H1 (cell line): ENCODE measurements at regions not wholly inside any gene's neighbourhood (a gene's known extent, or its start where the extent isn't known, plus 50 kb on each side); places are given as distances from the start of the nearest gene placed in this dataset.
A peak's percentile ranks its signal among the peaks of the same experiment; 100 is the strongest.

ENCODE experiments used
- CTCF ChIA-PET: fragments of 300-600 bp; sonication (Branson Sonifier 250); formaldehyde crosslinking; loops from one replicate; lab custom pipeline; 2021; ENCODE audit not compliant: partially characterized antibody; lab: Charles Lee
- POLR2A ChIA-PET: fragments of 300-600 bp; sonication (Branson Sonifier 250); formaldehyde crosslinking; loops from one replicate; lab custom pipeline; 2021; ENCODE audit warnings: inconsistent platforms; ENCODE audit not compliant: partially characterized antibody; lab: Charles Lee
- DNase-seq, 2 experiments: peaks; one replicate each; pipeline versions ENCODE4 v3.0.0 to v3.0.0-alpha.2; 2010 to 2022; ENCODE audit warnings: low spot score in 2 of 2, low read depth in 1 of 2, mixed read lengths in 1 of 2
- FAIRE-seq: peaks from 2 replicates; lab custom pipeline; 2011; peaks lifted over from hg19 to GRCh38; lab: Jason Lieb, UNC
- H2AFZ ChIP-seq: 2 replicates; pipeline ENCODE4 v1.8.1; 2012; ENCODE audit warnings: low read length, inconsistent platforms
- H2AK5ac ChIP-seq: 2 replicates; pipeline ENCODE4 v1.6.1; 2013; ENCODE audit warnings: low read depth, low read length
- H2BK120ac ChIP-seq: replicated peaks from 2 replicates; pipeline ENCODE3; 2013; ENCODE audit warnings: low read depth, low read length, inconsistent platforms
- H2BK12ac ChIP-seq: 2 replicates; pipeline ENCODE4 v1.6.1; 2013; ENCODE audit warnings: low read depth, low read length
- H2BK15ac ChIP-seq: 2 replicates; pipeline ENCODE4 v1.6.1; 2013; ENCODE audit warnings: low read length
- H2BK20ac ChIP-seq: 2 replicates; pipeline ENCODE4 v1.6.1; 2013; ENCODE audit warnings: low read length
- H2BK5ac ChIP-seq: 2 replicates; pipeline ENCODE4 v1.6.1; 2013; ENCODE audit warnings: low read depth, low read length
- H3K14ac ChIP-seq: 2 replicates; pipeline ENCODE4 v1.6.1; 2013; ENCODE audit warnings: inconsistent platforms; ENCODE audit not compliant: insufficient read length
- H3K18ac ChIP-seq: 2 replicates; pipeline ENCODE4 v1.6.1; 2013; ENCODE audit warnings: low read length; ENCODE audit errors: extremely low read depth
- H3K23ac ChIP-seq: 2 replicates; pipeline ENCODE4 v1.6.1; 2013; ENCODE audit warnings: inconsistent platforms; ENCODE audit not compliant: insufficient read length
- H3K23me2 ChIP-seq: 2 replicates; pipeline ENCODE4 v1.6.1; 2013; ENCODE audit warnings: low read depth, low read length
- H3K27ac ChIP-seq: 2 replicates; pipeline ENCODE4 v1.6.1; 2011; ENCODE audit warnings: low read depth, low read length, inconsistent platforms
- H3K27me3 ChIP-seq, 4 experiments: replicated peaks in 1 of 4; 1 replicate in 1 of 4; 2 replicates in 3 of 4; pipeline versions ENCODE4 v1.6.1 to v1.8.1; 2011 to 2013; ENCODE audit warnings: low read length in 3 of 4, mild to moderate bottlenecking in 3 of 4, inconsistent platforms in 2 of 4, mixed read lengths in 2 of 4, moderate library complexity in 1 of 4; ENCODE audit not compliant: control insufficient read depth in 3 of 4, insufficient read depth in 3 of 4; ENCODE audit errors: extremely low read depth in 1 of 4
- H3K36me3 ChIP-seq, 4 experiments: 2 replicates each; pipeline versions ENCODE4 v1.6.1 to v1.8.1; 2011 to 2013; ENCODE audit warnings: mild to moderate bottlenecking in 4 of 4, low read length in 3 of 4, moderate library complexity in 2 of 4, control low read depth in 1 of 4, inconsistent platforms in 1 of 4; ENCODE audit not compliant: insufficient read depth in 4 of 4, control insufficient read depth in 2 of 4
- H3K4ac ChIP-seq: replicated peaks from 2 replicates; pipeline ENCODE3; 2013; ENCODE audit warnings: low read length, low read depth, mixed read lengths, inconsistent platforms; ENCODE audit not compliant: insufficient read length
- H3K4me1 ChIP-seq, 4 experiments: replicated peaks in 1 of 4; 1 replicate in 1 of 4; 2 replicates in 3 of 4; pipeline versions ENCODE4 v1.6.1 to v1.8.1; 2011 to 2013; ENCODE audit warnings: low read length in 3 of 4, inconsistent platforms in 2 of 4, mixed read lengths in 1 of 4; ENCODE audit not compliant: insufficient read depth in 4 of 4, control insufficient read depth in 3 of 4
- H3K4me2 ChIP-seq, 2 experiments: 2 replicates each; pipeline versions ENCODE4 v1.6.1 to v1.8.1; 2011 to 2013; ENCODE audit warnings: low read depth in 2 of 2, low read length in 2 of 2, control low read depth in 1 of 2, inconsistent platforms in 1 of 2, mild to moderate bottlenecking in 1 of 2; ENCODE audit not compliant: insufficient read depth in 1 of 2
- H3K4me3 ChIP-seq, 4 experiments: fragments of 200-600, 300-600 bp in 1 of 4; sonication (generic), shearing (Covaris generic), sonication (Bioruptor Twin) in 1 of 4; 2 replicates each; pipeline versions ENCODE4 v1.5.1 to v1.8.1; 2011 to 2016; ENCODE audit warnings: low read length in 4 of 4, low read depth in 3 of 4, control low read depth in 2 of 4, inconsistent platforms in 2 of 4, mild to moderate bottlenecking in 2 of 4, mixed read lengths in 1 of 4, moderate library complexity in 1 of 4; ENCODE audit not compliant: insufficient read depth in 2 of 4; ENCODE audit errors: extremely low read depth in 1 of 4
- H3K56ac ChIP-seq: replicated peaks from 2 replicates; pipeline ENCODE3; 2013; ENCODE audit warnings: low read depth, mild to moderate bottlenecking, mixed read lengths, low read length, inconsistent platforms; ENCODE audit not compliant: insufficient read length
- H3K79me1 ChIP-seq: 2 replicates; pipeline ENCODE4 v1.6.1; 2013; ENCODE audit warnings: low read depth, low read length, control low read depth
- H3K79me2 ChIP-seq, 2 experiments: 2 replicates each; pipeline versions ENCODE4 v1.6.1 to v1.8.1; 2012 to 2013; ENCODE audit warnings: low read length in 2 of 2, mild to moderate bottlenecking in 2 of 2, inconsistent platforms in 1 of 2; ENCODE audit not compliant: insufficient read depth in 2 of 2, control insufficient read depth in 1 of 2
- H3K9ac ChIP-seq, 4 experiments: replicated peaks in 1 of 4; 1 replicate in 1 of 4; 2 replicates in 3 of 4; pipeline versions ENCODE4 v1.6.1 to v1.8.1; 2011 to 2013; ENCODE audit warnings: low read depth in 3 of 4, low read length in 3 of 4, control low read depth in 2 of 4, mild to moderate bottlenecking in 2 of 4, moderate library complexity in 2 of 4, inconsistent platforms in 1 of 4; ENCODE audit errors: extremely low read depth in 1 of 4
- H3K9me3 ChIP-seq, 2 experiments: 2 replicates each; pipeline versions ENCODE4 v1.6.1 to v1.8.1; 2012 to 2013; ENCODE audit warnings: mild to moderate bottlenecking in 2 of 2, moderate library complexity in 2 of 2, control low read depth in 1 of 2, inconsistent platforms in 1 of 2, low read depth in 1 of 2, low read length in 1 of 2, mixed read lengths in 1 of 2; ENCODE audit not compliant: insufficient read depth in 2 of 2
- H4K20me1 ChIP-seq, 2 experiments: replicated peaks in 1 of 2; 2 replicates each; pipeline versions ENCODE3 to v1.8.1; 2011 to 2013; ENCODE audit warnings: inconsistent platforms in 2 of 2, low read length in 2 of 2, mild to moderate bottlenecking in 1 of 2; ENCODE audit not compliant: insufficient read depth in 2 of 2, control insufficient read depth in 1 of 2
- H4K5ac ChIP-seq: 2 replicates; pipeline ENCODE4 v1.6.1; 2013; ENCODE audit warnings: low read length, low read depth, mixed read lengths, inconsistent platforms; ENCODE audit not compliant: insufficient read length
- H4K8ac ChIP-seq: 2 replicates; pipeline ENCODE4 v1.8.0; 2013; ENCODE audit warnings: mild to moderate bottlenecking, moderate library complexity, low read length, inconsistent platforms; ENCODE audit not compliant: insufficient read depth; ENCODE audit errors: extremely low read depth
- H4K91ac ChIP-seq: replicated peaks from 2 replicates; pipeline ENCODE3; 2013; ENCODE audit warnings: low read length, mixed read lengths, inconsistent platforms; ENCODE audit not compliant: insufficient read length
- CBX5 ChIP-seq: fragments of 300-800, 300-1000 bp; sonication (generic); IDR thresholded peaks from 2 replicates; pipeline ENCODE4 v1.7.1; 2016; ENCODE audit warnings: antibody characterized with exemption, low read length, low read depth
- FOSL1 ChIP-seq: IDR thresholded peaks from 2 replicates; pipeline ENCODE4 v1.6.1; 2011; ENCODE audit warnings: mild to moderate bottlenecking, low read depth, low read length, moderate library complexity; ENCODE audit not compliant: insufficient read depth
- RBBP5 ChIP-seq: IDR thresholded peaks from 2 replicates; pipeline ENCODE4 v1.7.1; 2012; ENCODE audit warnings: low read depth, mild to moderate bottlenecking, inconsistent platforms, low read length, moderate library complexity, borderline replicate concordance
- SIX5 ChIP-seq: IDR thresholded peaks from 2 replicates; pipeline ENCODE4 v1.6.1; 2011; ENCODE audit warnings: mild to moderate bottlenecking, low read depth, low read length
- SUZ12 ChIP-seq: fragments of 200-600 bp; sonication (generic); IDR thresholded peaks from 2 replicates; pipeline ENCODE4 v1.6.1; 2012; ENCODE audit warnings: mild to moderate bottlenecking, inconsistent platforms, low read length, moderate library complexity, mixed read lengths
- TCF12 ChIP-seq: IDR thresholded peaks from 2 replicates; pipeline ENCODE4 v1.6.1; 2011; ENCODE audit warnings: low read depth, mild to moderate bottlenecking, low read length
- TEAD4 ChIP-seq: IDR thresholded peaks from 2 replicates; pipeline ENCODE4 v1.6.1; 2012; ENCODE audit warnings: low read depth, low read length, inconsistent platforms, mixed read lengths
- YY1 ChIP-seq: IDR thresholded peaks from 2 replicates; pipeline ENCODE4 v1.6.1; 2011; ENCODE audit warnings: low read depth, mild to moderate bottlenecking, low read length
- WGBS, 2 experiments: shearing (Covaris generic) in 1 of 2; methylation state at CpG; one replicate each; pipeline versions ENCODE4 v1.1.6 to v1.1.7; 2013 to 2015; ENCODE audit warnings: low lambda C conversion rate in 2 of 2, mixed read lengths in 2 of 2, inconsistent platforms in 1 of 2, low coverage in 1 of 2, missing lambda C conversion rate in 1 of 2; ENCODE audit not compliant: insufficient replicate concordance in 2 of 2, insufficient coverage in 1 of 2, insufficient read length in 1 of 2; ENCODE audit errors: extremely low coverage in 1 of 2, missing lambda C conversion rate in 1 of 2; 5-methylcytosine and 5-hydroxymethylcytosine counted together
- TF ChIP-seq, protein P1 (sequence below): IDR thresholded peaks from 2 replicates; pipeline ENCODE4 v1.6.1; 2012; ENCODE audit warnings: inconsistent platforms
- TF ChIP-seq, protein P2 (sequence below): IDR thresholded peaks from 2 replicates; pipeline ENCODE4 v1.6.1; 2012; ENCODE audit warnings: low read length, inconsistent platforms

DNA sequence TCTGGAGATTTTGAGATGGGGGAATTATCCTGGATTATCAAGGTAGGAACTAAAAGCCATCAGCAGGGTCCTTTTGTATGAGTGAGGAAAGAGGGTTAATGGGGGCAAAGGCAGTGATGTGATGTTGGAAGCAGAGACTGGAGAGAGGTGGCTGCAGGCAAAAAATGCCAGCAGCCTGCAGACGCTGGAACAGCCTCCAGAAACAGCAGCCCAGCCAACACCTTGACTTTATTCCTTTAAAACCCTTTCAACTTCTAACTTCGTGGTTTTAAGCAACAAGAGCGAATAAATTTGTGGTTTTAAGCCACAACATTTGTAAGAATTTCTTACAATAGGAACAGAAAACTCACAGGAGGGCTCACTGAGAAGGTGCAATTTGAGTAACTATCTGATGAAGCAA, 523.1 kb upstream of the HS6ST1 start:
- Histone ChIP-seq H3K56ac (no peak overlapping the region), H4K20me1 (no peaks in the 10 kb centered on the region), H2AK5ac (no peak overlapping the region), H4K91ac (no peak overlapping the region), H2BK12ac (no peak overlapping the region), H3K36me3 (no peaks in the 10 kb centered on the region), H3K4me1 (no peaks in the 10 kb centered on the region), H3K4ac (no peak overlapping the region), H3K79me2 (no peaks in the 10 kb centered on the region), H2BK15ac (no peak overlapping the region), H3K4me2 (no peak overlapping the region), H2BK120ac (no peak overlapping the region), H4K8ac (no peak overlapping the region), H2BK5ac (no peak overlapping the region), H2AFZ (0 out of 2 replicates have a peak overlapping the region, but pooled peaks have one; percentile 51), H3K27ac (no peak overlapping the region), H3K18ac (no peak overlapping the region), H3K27me3 (no peaks in the 10 kb centered on the region), H4K5ac (no peak overlapping the region), H3K9ac (no peak overlapping the region), H3K23ac (no peak overlapping the region), H3K23me2 (no peaks in the 10 kb centered on the region), H3K4me3 (no peak overlapping the region), H3K9me3 (no peaks in the 10 kb centered on the region), H3K79me1 (no peaks in the 10 kb centered on the region), H3K14ac (no peak overlapping the region), H2BK20ac (no peak overlapping the region)
- FAIRE-seq, result no peak
- DNase-seq, result no peak
- 86% methylated on average over 3 of the region's 3 CpGs; no CpG with 5 or more reads in 1 of the 2 experiments for WGBS, 2 experiments
- POLR2A ChIA-PET, result no interaction called here
- CTCF ChIA-PET, result no interaction called here
- no peak for TF ChIP-seq TEAD4
- no peak for TF ChIP-seq TCF12
- no peak for TF ChIP-seq SIX5
- TF ChIP-seq, protein P1, sequence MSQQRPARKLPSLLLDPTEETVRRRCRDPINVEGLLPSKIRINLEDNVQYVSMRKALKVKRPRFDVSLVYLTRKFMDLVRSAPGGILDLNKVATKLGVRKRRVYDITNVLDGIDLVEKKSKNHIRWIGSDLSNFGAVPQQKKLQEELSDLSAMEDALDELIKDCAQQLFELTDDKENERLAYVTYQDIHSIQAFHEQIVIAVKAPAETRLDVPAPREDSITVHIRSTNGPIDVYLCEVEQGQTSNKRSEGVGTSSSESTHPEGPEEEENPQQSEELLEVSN, result no peak
- TF ChIP-seq, protein P2, sequence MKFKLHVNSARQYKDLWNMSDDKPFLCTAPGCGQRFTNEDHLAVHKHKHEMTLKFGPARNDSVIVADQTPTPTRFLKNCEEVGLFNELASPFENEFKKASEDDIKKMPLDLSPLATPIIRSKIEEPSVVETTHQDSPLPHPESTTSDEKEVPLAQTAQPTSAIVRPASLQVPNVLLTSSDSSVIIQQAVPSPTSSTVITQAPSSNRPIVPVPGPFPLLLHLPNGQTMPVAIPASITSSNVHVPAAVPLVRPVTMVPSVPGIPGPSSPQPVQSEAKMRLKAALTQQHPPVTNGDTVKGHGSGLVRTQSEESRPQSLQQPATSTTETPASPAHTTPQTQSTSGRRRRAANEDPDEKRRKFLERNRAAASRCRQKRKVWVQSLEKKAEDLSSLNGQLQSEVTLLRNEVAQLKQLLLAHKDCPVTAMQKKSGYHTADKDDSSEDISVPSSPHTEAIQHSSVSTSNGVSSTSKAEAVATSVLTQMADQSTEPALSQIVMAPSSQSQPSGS, result no peak
- no peak for TF ChIP-seq YY1
- no peak for TF ChIP-seq CBX5
- TF ChIP-seq RBBP5, result no peak
- TF ChIP-seq FOSL1, result no peak
- no peak for TF ChIP-seq SUZ12
